AG09319 (cell line): ENCODE measurements at regions not wholly inside any gene's neighbourhood (a gene's known extent, or its start where the extent isn't known, plus 50 kb on each side); places are given as distances from the start of the nearest gene placed in this dataset.

Source experiments
- DNase-seq: peaks from one replicate; pipeline ENCODE4 v3.0.0-alpha.2; 2010; ENCODE audit warnings: low read depth; ENCODE audit errors: extremely low read depth
- TF ChIP-seq, protein P1 (sequence below): IDR thresholded peaks from 2 replicates; pipeline ENCODE4 v1.5.1; 2011; ENCODE audit warnings: low read depth, mild to moderate bottlenecking, inconsistent platforms, low read length, moderate library complexity

DNA sequence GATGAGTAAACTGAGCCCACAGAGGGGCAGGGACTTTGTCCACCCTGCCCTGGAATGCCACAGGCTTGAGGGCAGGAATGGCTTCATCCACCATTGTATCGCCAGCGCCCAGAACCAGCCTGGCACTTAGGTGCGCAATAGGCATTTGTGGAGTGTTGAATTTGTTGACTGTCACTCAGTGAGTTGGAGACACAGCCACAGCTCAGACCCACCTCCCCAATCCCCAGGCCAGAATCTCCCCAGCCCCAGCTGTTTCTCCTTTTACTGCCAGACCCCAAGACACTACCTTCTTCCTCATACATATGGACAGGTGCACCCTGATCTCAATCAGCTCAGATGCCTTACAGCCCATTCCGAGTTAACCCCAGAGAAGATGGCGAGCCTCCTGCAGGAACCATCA, 674.5 kb downstream of the MATN1 start:
- TF ChIP-seq, protein P1, sequence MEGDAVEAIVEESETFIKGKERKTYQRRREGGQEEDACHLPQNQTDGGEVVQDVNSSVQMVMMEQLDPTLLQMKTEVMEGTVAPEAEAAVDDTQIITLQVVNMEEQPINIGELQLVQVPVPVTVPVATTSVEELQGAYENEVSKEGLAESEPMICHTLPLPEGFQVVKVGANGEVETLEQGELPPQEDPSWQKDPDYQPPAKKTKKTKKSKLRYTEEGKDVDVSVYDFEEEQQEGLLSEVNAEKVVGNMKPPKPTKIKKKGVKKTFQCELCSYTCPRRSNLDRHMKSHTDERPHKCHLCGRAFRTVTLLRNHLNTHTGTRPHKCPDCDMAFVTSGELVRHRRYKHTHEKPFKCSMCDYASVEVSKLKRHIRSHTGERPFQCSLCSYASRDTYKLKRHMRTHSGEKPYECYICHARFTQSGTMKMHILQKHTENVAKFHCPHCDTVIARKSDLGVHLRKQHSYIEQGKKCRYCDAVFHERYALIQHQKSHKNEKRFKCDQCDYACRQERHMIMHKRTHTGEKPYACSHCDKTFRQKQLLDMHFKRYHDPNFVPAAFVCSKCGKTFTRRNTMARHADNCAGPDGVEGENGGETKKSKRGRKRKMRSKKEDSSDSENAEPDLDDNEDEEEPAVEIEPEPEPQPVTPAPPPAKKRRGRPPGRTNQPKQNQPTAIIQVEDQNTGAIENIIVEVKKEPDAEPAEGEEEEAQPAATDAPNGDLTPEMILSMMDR, result no peak
- no peak for DNase-seq

DNA sequence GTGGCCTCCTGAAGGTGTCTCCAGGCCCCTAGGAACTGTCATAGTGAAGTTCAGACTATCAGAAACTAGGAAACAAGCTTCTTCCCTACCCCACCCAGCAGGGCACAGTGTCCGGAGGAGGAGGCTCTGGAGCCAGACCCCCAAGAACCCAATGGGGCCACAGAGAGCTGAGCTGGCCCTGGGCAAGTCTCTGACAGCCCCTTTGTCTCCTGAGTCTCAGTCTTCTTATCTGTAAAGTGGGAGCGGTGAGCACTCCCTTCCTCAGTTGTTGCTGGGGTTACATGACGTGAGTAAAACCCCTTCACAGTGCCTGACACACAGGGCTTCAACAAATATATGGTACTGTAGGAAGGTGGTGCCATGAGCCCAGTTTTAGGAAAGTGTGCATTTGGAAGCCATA, 675.8 kb downstream of the MATN1 start:
- no peak for DNase-seq

DNA sequence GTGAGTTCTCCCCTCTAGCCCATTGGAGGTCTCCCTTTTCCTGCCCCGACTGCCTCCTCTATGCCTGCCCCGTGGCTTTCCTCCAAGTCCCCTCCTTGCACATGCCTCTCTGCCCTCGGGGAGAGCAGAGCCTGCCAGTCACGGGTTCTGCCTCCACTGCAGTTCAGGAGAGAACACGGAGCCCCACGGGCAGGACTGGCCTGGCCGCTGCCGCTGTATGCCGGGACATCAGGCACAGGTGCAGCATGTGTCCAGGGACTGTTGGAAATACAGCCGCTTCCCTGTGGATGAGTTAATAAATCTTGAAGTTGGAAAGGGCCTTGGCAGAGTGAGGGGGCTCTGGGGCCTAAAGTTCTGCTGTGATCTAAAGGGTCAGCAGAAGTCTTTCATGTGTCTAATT, 676.6 kb downstream of the MATN1 start:
- DNase-seq, result no peak
- TF ChIP-seq, protein P1, result no peak

More for the DNA sequence above, 675.8 kb downstream of the MATN1 start:
- TF ChIP-seq, protein P1, result no peak

DNA sequence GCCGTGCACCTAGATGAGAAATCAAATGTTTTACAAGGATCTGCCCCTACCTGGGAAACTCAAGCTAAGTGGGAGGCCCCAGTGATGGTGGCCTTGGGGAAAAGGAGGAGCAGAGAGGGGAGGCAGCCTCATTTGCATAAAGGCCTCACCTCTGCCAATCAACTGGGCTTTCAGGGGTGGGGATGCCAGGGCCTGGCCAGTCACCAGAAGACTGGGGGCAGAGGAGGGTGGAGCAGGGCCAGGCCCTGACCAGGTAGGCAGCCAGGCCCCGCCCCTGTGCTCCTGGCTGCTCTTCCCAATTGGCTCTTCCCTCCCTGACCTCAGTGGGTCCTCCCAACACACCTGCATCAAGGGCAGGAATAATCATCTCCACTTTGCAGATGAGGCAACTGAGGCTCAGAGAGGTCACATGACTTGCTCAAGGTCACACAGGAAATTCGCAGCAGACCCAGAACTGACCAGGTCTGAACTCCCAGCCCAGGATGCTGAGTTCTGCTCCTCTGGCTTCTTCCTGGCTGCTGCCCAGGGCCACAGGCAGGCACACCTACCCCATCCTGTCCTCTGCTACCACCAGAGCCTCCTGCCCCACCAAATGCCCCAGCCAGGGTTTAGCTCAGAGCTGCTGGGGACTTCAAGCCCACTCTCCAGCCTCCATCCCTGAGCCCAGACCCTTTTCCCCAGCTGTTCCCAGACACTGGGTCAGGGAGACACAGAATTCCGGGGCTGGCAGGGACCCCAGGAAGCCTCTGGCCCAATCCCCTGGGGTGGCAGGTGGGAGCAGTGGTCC, 677.9 kb downstream of the MATN1 start:
- DNase-seq, result no peak
- TF ChIP-seq, protein P1, result no peak

DNA sequence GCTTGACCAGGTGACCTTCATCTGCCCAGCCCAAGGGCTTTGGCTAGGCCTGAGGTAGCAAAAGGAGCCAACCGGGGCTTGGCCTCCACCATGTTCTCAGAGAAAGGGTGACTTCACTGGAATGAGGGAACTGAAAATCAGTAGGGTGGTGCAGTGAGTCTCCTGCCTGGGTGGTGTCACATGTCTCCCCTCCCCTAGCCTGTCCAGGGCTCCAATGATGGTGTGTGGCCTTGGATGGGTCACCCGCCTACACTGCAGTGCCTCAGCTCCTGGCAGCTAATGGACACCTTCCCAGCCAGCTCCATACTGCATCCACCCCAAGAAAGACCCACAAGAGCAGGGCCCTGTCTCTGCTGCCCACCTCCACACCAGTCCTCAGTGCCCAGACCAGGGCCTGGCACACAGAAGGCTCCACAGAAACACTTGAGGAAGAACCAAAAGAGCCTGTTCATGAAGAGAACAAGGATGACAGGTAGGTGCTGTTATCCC, 678.7 kb downstream of the MATN1 start:
- TF ChIP-seq, protein P1, result no peak
- no peak for DNase-seq

DNA sequence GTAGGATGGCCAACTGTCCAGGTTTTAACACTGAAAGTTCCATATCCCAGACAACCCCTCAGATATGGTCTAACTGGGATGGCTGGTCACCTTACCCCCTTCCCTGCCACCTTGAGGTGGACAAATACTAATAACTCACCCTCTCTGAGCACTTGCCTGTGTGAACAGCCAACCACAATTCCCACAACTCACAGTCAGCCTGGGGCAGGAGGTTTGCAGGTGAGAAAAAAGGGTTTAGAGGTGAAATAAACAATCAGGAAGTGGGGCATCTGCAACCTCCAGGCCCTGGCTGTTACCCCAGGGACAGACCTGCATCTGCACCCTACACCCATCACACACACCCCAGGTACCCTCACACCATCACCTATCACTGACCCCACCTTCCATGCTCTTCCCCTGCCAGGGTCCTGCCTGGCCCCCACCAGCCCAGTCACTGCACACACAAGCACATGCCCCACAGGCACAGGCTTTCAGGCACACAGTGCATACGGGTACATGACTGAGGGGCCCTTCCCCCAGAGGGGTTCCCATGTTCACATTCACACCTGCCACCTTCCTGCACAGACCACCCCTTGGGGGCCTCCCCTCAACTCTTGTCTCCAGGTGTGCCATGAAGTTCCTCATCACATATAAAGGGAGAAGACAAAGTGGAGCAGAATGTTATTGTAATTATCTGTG, 679.5 kb downstream of the MATN1 start:
- TF ChIP-seq, protein P1, result no peak

DNA sequence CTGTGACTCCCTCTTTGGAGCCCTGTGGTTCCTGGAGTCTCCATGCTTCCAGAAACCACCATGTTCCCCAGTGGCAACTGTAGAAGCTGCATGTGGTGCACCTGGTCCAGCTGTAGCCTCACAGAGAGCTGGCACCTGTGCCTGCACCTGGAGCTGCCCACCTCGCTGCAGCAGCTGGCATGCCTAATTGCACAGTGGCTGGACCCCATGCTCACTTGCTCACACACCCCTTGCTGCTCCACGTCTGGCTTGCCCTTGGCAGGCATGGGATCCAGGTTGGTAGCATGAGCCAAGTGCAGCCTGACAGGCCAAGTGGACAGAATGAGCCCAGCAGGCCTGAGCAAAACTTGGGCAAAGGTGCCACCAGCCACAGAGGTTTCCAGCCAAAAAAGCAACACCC, 680.1 kb downstream of the MATN1 start:
- no peak for DNase-seq

More for the DNA sequence above, 679.5 kb downstream of the MATN1 start:
- no peak for DNase-seq

More for the DNA sequence above, 680.1 kb downstream of the MATN1 start:
- TF ChIP-seq, protein P1, result no peak
